SKM-1 treated with dmso at 0.1 percent for 144 hours (cell line): ENCODE measurements at regions not wholly inside any gene's neighbourhood (a gene's known extent, or its start where the extent isn't known, plus 50 kb on each side); places are given as distances from the start of the nearest gene placed in this dataset.
"Not testable (repeated sequence)": the region's sequence is repeated elsewhere in the genome, so short reads cannot be mapped to it uniquely, and the experiment has no call there.

Source experiments
- DNase-seq: peaks from one replicate; lab custom pipeline; 2025; ENCODE audit not compliant: unreplicated experiment; lab: John Stamatoyannopoulos, UW

DNA sequence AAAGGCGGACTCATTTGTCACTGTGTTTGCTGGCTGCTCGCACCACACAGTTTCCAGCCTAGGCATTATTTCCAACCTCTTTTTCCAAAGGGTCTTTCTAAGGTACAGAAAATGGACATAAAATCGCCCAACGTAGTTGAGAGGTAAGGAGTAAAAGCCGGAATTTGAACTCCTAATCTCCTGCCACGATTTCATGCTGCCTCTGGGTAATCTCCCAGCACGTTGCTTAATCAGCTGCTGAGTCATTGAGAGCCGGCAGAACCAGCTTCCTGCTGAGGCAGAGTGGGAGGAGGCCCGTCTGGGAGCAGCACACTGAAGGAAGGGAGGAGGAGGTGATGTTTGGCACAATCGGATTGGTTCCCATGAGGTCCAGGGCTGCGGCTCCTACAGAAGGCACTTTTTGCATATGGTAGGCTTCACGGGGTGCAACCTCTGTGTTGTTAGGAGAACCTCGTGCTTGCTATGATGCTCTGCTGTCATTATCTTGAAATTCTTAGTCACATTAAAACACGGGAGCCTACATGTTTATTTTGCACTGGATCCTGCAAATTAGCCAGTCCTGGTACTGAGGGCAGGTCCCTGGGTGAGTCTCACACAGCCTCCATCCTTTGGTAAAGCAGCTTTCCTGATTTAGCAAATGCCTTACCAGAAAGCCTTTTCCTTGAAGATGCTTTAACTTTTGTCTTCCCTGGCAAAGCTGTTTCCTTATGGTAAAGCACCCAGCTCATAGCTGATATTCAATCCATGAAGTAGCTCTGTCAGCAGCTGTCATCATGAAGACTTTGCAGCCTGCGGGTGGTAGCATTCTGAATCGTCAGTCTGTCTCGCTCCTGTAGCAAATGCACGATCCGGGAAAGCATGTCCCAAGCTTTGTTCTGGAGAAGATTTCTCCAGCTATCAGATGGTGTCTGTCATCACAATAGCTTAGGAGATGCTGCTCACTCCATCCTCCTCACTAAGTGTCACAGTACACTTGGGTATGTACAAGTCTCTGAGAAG lies 191.6 kb upstream of the MSX2 start:
- peak; percentile 96 for DNase-seq

DNA sequence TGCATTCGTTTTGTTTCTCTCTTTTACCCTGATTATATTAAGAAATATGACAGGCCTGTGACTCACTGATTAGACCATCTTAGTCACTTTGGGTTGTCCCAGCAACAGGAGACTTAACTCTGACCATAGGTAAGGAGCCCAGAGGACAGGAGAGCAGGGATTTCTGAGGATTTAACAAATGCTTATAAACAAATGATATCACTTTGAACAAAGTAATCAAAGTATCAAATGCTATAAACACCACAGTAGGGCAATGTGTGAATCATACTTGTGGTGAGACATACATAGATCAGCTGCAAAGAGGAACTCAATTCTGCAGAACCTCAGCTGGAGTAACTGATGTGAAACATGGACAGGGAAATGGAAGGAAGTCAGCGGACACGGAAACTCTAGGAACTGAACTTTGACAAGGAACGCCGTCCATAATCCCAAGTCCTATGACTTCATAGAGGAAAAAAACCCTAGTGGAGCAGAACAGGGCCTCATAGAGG lies 190.6 kb upstream of the MSX2 start:
- peak; percentile 48 for DNase-seq

DNA sequence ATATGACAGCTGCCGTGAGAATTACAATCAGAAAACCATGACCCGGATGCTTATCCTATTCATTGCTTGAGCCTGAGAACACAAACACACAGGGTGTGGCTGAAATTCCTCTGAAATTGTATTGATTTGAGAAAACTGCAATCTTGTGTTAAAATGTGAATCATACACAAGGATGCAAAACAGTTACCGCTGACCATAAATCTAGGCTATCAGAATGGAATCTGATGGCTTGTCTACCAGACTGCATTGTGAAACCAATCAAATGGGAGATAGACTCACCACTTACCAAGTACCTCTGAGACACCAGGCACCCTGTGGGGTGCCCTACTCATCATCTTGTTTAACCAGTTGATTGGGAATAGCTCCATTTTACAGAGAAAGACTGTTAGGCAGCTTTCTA lies 188.7 kb upstream of the MSX2 start:
- no peak for DNase-seq

DNA sequence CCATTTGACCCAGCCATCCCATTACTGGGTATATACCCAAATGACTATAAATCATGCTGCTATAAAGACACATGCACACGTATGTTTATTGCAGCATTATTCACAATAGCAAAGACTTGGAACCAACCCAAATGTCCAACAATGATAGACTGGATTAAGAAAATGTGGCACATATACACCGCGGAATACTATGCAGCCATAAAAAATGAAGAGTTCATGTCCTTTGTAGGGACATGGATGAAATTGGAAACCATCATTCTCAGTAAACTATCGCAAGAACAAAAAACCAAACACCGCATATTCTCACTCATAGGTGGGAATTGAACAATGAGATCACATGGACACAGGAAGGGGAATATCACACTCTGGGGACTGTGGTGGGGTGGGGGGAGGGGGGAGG lies 184.6 kb upstream of the MSX2 start:
- DNase-seq = not testable (repeated sequence)

DNA sequence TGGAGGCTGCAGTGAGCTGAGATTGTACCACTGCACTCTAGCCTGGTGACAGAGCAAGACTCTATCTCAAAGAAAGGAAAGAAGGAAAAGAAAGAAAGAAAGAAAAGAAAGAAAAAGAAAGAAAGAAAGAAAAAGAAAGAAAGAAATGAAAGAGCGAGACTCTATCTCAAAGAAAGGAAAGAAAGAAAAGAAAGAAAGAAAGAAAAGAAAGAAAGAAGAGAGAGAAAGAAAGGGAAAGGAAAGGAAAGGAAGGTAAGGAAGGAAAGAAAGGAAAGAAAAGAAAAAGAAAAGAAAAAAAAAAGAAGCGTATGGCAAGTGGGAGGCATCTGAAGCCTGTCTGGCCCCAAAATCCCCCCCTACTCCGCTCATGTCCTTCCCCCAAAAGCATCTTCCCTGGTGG lies 182.3 kb upstream of the MSX2 start:
- DNase-seq = no peak

DNA sequence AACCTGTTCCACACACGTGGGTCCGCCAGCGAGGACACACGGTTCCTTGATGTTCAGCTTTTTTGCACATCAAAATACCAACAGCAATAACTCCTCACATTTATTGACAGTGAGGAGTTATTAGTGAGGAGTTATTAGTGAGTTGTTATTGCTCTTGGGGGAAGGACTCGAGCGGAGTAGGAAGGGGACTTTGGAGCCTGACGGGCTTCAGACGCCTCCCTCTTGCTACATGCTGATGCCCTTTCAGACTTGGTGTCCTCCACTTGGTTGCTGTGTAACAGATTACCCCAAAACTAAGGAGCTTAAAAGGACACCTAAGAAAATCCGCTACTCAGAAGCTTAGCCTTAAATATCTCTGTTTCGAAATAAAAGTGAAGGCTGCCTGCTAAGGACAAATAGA lies 181.9 kb upstream of the MSX2 start:
- no peak for DNase-seq

DNA sequence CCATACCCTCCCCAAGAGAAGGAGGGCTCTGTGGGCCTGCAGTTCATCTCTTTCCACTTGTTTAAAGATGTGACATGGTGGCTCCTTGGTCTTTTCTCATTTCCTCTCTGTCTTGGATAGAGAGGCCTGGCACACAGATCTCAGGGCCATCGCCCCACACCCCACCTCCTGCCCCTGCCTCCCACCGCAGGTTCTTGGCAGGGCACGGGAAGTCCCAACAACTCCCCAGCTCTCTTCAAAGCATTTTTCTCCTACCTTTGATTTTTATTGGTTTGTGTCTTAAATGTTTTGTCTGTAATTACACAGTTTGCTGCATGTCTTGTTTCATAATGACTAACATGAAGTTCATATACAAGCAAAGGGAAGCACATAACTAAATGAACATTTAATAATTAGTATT lies 178.5 kb upstream of the MSX2 start:
- DNase-seq = no peak

DNA sequence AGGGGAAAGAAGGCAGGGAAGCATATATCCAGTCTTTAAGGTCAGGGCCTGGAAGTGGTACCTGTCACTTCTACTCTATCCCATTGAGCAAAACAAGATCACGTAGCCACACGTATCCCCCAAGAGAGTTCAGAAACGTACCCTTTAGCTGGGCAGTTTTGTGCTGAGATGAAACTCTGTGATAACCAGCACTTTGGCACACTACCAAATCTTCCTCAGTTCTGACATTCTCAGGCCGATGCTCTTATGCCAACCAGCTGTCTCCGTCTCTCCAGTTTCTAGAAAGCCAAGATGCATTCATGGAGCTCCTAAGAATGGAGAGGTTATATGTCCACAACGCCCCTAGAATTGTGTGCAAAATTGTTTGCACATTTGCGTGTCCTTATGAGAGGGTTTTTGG lies 176.6 kb upstream of the MSX2 start:
- no peak for DNase-seq

DNA sequence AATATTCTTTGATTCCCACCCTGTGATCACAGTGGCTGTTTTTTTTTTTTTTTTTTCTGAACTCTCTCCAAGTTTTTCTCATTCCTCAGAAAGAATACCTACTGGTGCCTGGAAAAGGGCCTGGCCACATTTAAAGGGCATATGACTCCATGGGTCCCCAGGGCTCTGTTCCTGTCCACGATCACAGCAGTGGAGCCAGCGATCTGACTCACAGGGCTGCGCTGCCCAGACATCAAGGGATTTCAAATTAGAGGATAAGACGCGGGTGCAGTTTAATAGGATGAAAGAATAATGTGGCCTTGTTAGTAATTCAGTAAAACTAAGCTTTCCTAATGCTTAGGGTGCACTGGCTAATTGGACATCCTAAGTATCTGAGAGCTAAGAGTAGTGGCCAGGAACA lies 175.1 kb upstream of the MSX2 start:
- DNase-seq = no peak

DNA sequence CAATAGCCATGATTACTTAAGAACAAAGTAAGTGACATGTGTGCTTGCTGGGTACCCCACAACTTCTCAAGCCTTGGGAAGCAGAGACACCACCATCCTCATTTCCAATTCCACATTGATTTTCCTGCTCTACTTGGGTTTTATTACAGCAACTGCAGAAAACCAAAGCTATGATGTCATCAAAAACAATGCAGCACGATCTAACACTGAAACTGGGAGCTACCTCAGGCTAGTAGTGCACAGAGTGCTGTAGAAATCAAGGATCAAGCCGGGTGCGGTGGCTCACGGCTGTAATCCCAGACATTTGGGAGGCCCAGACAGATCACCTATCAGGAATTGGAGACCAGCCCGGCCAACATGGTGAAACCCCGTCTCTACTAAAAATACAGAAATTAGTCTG lies 174.4 kb upstream of the MSX2 start:
- no peak for DNase-seq

DNA sequence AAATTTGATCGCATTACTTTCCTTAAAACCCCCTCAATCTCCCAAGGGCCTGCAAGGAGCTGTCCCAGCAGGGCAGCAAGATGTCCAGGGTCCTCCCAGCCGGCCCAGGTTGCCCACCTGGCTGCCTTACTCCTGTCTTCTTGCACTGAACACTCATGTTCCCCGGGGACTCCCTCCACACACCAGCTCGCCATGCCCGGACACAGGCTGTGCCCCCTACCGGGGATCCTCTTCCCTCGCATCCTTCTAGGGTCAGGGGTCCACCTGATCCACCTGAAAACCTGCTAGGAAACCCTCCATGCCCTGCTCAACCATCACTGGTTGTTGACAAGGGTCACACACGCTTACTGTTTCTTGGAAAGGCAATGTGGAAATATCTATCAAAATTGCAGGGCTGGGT lies 172.0 kb upstream of the MSX2 start:
- DNase-seq = no peak

DNA sequence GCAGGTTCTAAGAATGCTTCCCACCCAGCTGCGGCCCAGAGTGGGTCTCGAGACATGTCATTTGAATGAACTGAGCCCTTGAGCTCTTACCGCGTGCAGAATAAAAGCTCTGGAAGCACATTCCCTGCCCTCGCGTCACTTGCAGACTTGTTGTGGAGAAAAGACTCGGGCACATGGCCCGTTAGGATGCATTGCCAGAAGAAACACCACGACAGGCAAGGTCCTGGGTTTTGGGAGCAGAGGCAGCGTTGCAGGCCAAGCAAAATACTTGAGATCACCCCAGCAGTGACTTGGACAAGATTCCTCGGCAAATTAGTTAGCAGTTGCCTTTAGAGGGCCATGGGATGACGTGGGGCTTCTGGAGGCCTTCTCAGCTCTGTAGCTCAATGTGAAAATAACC lies 170.8 kb upstream of the MSX2 start:
- DNase-seq = no peak

DNA sequence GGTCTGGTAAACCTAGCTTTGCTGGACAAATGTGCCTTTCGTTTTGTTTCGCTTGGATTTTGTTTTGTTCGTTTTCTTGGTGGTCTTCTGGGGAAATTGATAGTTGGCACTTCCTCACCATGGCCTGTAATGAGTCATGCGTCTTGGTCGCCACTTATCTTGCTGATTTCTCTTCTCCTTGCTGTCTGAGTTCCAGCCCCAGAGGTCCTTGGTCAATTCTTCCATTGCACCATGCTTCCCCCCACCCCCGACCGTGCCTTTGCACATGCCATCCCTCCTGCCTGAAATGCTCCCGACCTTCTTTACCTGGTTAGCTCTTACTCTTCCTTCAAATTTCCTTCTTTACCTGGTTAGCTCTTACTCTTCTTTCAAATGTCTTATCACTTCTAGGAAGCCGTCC lies 168.7 kb upstream of the MSX2 start:
- DNase-seq = no peak

DNA sequence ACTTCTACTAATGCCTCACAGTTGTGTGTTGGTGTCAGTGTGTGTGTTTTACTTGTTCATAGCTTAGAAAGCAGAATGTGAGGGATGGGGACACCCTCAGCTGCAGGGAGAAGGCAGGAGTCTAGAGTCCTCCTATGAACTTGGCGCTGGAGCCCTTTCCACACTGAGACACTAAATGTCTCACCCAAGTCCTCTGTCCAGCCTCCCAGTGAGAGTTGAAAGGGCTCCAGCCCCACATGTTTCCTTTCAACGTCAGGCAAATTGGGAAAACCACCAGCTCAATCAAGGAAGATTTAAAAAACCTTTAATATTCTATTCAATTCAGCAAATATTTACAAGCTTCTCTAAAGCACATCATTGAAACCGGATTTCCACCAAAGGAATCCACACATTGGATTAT lies 167.6 kb upstream of the MSX2 start:
- DNase-seq = no peak

DNA sequence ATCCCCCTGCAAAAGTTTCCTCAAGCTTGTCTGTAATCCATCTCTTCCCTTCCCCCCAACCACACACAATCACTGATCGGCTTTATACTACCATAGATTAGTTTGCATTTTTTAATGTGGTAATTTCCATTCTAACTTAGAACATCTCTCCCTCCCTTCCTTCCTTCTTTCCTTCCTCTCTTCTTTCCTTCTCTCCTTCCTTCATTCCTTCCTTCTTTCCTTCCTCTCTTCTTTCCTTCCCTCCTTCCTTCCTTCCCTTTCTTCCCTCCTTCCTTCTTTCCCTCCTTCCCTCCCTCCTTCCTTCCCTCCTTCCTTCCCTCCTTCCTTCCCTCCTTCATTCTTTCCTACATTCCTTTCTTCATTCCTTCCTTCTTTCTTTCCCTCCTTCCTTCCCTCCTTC lies 166.2 kb upstream of the MSX2 start:
- no peak for DNase-seq

DNA sequence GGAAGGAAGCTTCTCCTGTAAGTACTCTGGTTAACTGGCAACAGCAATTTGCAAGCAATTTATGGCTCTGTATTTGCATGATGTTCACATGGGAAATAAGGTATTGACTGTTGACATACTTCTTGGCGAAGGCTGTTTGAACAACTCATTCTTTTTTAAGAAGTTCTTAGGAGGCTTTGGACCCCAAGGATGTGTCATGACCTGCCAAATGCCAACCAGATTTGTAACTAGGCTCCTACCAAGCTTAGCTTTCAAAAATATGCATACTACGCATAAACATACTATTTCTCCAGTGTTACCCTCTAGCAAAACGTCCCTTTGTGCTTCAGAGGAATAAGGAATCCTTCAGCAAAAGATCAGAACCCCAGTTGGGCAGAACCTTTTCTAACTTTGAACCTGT lies 165.2 kb upstream of the MSX2 start:
- DNase-seq = no peak

DNA sequence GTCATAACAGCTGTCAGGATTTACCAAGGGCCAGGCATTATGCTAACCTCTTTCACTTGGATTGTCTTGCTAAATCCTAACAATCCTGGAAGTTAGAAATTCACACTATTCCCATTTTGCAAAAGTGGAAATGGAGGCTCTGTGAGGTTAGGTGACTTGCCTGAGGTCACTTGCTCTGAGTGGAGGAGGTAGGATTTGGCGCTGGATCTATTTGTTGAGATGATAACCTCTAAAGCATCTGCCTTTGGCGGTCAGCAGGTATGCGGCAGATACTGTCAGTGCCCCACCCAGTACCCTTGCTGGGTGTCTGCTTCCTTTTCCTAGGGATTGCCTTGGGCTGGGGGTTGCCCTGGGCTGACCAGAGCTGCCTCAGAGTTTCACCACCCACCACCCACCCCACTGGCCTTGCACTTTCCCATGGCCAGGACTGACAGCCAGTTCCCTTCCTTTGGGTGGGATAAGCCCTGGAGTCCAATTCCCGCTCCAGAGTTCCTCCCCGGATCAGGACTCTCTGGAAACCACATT lies 164.8 kb upstream of the MSX2 start:
- DNase-seq = no peak

DNA sequence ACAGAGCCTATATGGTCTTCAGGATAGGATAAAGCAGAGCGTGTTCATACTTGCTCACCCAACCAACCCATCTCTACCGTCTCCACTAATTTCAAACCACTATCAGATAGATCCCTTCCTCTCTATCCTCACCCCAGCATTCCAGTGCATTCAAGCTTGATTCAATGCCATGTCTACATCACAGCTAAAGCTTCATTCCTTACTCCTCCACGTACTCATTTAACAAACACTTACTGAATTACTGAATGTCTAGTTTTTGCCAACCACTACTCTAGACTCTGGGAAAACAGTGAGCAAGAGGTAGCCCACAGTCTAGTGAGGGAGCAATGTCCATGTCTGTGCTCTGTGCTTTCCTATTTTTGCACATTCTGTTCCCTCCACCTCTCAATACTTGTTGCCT lies 163.5 kb upstream of the MSX2 start:
- DNase-seq = no peak

DNA sequence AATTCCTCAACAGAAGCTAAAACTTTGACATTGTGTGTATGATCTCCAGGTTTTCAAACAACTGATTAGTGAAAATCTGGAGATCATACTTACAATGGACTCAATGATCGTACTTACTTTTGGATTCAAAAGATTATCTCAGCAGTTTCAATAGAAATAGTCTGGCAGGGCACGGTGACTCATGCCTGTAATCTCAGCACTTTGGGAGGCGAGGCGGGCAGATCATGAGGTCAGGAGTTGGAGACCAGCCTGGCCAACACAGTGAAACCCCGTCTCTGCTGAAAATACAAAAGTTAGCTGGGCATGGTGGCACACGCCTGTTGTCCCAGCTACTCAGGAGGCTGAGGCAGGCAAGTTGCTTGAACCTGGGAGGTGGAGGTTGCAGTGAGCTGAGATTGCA lies 161.3 kb upstream of the MSX2 start:
- not testable (repeated sequence) for DNase-seq

DNA sequence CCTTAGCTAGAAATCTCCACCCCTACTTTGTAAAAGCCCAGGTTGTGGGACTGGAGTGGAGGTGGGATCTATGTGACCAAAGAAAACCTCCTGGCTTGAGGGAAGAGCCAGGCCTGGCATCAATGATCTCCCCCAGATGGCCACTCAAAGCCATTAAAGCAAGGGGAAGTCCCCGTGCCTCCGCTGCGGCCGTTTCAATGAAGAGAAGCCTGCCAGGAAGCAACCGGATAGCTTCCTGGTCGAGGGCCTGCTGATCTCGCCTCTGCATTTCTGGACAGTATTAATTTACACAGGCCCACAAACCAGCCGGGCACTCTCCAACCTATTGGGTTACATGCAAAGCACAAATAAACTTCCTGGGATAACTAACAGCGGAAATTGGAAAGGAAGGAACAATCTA lies 160.5 kb upstream of the MSX2 start:
- DNase-seq = no peak

DNA sequence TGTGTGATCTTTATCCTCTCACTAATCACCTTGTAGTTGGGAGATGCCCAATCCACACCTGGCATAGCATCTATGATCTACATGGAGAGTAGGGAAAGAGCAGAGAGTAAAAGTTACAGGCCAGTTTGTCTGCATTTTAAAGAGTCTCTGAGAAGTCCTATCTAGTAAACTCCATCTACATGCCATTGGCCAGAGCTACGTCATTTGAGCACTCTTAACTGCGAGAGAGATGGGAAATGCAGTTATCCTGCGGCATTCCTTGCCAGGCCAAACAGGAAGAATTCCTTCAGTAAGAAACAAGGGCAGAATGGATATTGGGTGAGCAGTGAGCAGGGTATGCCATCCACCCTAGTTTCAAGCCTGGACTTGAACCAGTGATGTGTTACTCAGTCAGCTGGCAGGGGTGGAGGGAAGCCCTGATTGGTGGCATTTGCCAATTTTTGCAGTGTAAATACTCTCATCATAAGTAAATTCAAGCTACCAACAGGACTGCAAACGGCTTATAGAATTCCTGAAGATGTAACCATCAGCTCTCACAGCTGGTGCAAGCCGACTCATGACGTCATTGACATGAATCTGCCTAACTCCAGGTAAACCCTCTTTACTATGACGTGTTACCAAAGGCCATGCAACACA lies 156.8 kb upstream of the MSX2 start:
- DNase-seq = no peak

DNA sequence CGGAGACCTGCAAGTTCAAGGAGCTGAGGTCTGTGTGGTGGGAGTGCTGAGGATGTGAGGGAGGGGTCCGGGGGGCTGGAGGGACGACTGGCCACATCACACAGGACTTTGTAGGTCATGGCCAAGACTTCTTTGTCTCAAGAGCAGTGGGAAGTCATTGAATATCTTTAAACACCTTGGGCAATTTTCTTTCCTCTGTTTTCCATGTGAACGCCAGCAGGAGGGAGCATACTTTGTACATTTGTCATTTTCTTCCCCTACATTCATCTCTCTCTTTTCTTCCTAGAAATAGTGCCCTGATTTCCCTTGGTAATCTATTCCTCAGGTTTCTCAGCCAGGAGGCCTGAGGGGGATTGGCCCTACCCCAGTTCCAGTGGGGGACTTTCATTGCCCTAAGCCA lies 153.7 kb upstream of the MSX2 start:
- no peak for DNase-seq
